GM23338 (cell line): ENCODE measurements at regions not wholly inside any gene's neighbourhood (a gene's known extent, or its start where the extent isn't known, plus 50 kb on each side); places are given as distances from the start of the nearest gene placed in this dataset.

Experiments
- ATAC-seq: fragments of 200-7000 bp; cut with Tn5 transposase; 3 replicates; pipeline ENCODE4 v1.9.1; 2020
- DNase-seq: peaks from one replicate; pipeline ENCODE4 v3.0.0-alpha.2; 2015; ENCODE audit warnings: low spot score
- H2AFZ ChIP-seq: fragments of 200-600 bp; sonication (generic); 2 replicates; pipeline ENCODE4 v1.8.0; 2016; ENCODE audit warnings: antibody characterized with exemption, mild to moderate bottlenecking, moderate library complexity
- H3F3A ChIP-seq: fragments of 200-600 bp; sonication (generic); replicated peaks from 2 replicates; pipeline ENCODE4 v1.8.0; 2017; ENCODE audit warnings: antibody characterized with exemption, mixed run types, low read depth
- H3K27ac ChIP-seq: fragments of 200-600 bp; sonication (generic); 2 replicates; pipeline ENCODE4 v1.6.1; 2016; ENCODE audit warnings: low read depth
- H3K27me3 ChIP-seq: fragments of 200-600 bp; sonication (generic); 2 replicates; pipeline ENCODE4 v1.8.0; 2016; ENCODE audit warnings: mild to moderate bottlenecking, mixed run types, moderate library complexity; ENCODE audit not compliant: insufficient read depth
- H3K36me3 ChIP-seq: fragments of 200-600 bp; sonication (generic); 2 replicates; pipeline ENCODE4 v1.8.0; 2016; ENCODE audit warnings: mild to moderate bottlenecking; ENCODE audit not compliant: insufficient read depth
- H3K4me1 ChIP-seq: fragments of 200-600 bp; sonication (generic); 2 replicates; pipeline ENCODE4 v1.8.0; 2016; ENCODE audit warnings: mild to moderate bottlenecking, moderate library complexity; ENCODE audit not compliant: insufficient read depth
- H3K4me2 ChIP-seq: fragments of 200-600 bp; sonication (generic); 2 replicates; pipeline ENCODE4 v1.7.1; 2017; ENCODE audit warnings: mixed run types
- H3K4me3 ChIP-seq: fragments of 200-600 bp; sonication (generic); 2 replicates; pipeline ENCODE4 v1.6.1; 2016; ENCODE audit warnings: mixed run types
- H3K79me2 ChIP-seq: fragments of 200-600 bp; sonication (generic); replicated peaks from 2 replicates; pipeline ENCODE4 v1.8.0; 2017; ENCODE audit warnings: mild to moderate bottlenecking; ENCODE audit not compliant: insufficient read depth
- H3K9me2 ChIP-seq: fragments of 200-600 bp; sonication (generic); 2 replicates; pipeline ENCODE4 v1.8.0; 2017; ENCODE audit not compliant: insufficient read depth
- H4K20me1 ChIP-seq: fragments of 200-600 bp; sonication (generic); replicated peaks from 2 replicates; pipeline ENCODE4 v1.8.0; 2017; ENCODE audit warnings: mild to moderate bottlenecking; ENCODE audit not compliant: insufficient read depth
- H3K27ac Mint-ChIP-seq: 2 replicates; pipeline ENCODE4 v1.8.0; 2020; ENCODE audit warnings: inconsistent platforms, mild to moderate bottlenecking, moderate library complexity, mixed read lengths
- H3K27me3 Mint-ChIP-seq: 3 replicates; pipeline ENCODE4 v1.8.0; 2022; ENCODE audit warnings: low read depth, mild to moderate bottlenecking, moderate library complexity, mixed read lengths, inconsistent platforms; ENCODE audit not compliant: insufficient read depth, poor library complexity
- H3K36me3 Mint-ChIP-seq: 3 replicates; pipeline ENCODE4 v1.8.0; 2021; ENCODE audit warnings: low read depth, mild to moderate bottlenecking, inconsistent platforms, moderate library complexity, mixed read lengths
- H3K4me1 Mint-ChIP-seq: 3 replicates; pipeline ENCODE4 v1.8.0; 2020; ENCODE audit warnings: mild to moderate bottlenecking, inconsistent platforms, mixed read lengths
- H3K4me3 Mint-ChIP-seq: 3 replicates; pipeline ENCODE4 v1.8.0; 2021; ENCODE audit warnings: moderate library complexity, mild to moderate bottlenecking, inconsistent platforms, mixed read lengths
- H3K9me3 Mint-ChIP-seq: 3 replicates; pipeline ENCODE4 v1.8.0; 2020; ENCODE audit warnings: moderate library complexity, mild to moderate bottlenecking, inconsistent platforms, mixed read lengths
- CREB1 ChIP-seq: fragments of 250-450 bp; sonication (Bioruptor Pico); IDR thresholded peaks from 2 replicates; pipeline ENCODE4 v1.5.0; 2020; ENCODE audit warnings: low read depth, mild to moderate bottlenecking, moderate library complexity
- ETS1 ChIP-seq: IDR thresholded peaks from 2 replicates; pipeline ENCODE4 v1.6.1; 2016; ENCODE audit warnings: antibody characterized with exemption
- EZH2phosphoT487 ChIP-seq: fragments of 200-600 bp; sonication (generic); IDR thresholded peaks from one replicate; pipeline ENCODE4 v1.8.1; 2018; ENCODE audit warnings: antibody characterized with exemption; ENCODE audit not compliant: unreplicated experiment
- JUNB ChIP-seq: IDR thresholded peaks from one replicate; pipeline ENCODE4 v1.6.1; 2016; ENCODE audit warnings: antibody characterized with exemption; ENCODE audit not compliant: unreplicated experiment
- POLR2AphosphoS5 ChIP-seq: IDR thresholded peaks from 2 replicates; pipeline ENCODE4 v1.6.1; 2016; ENCODE audit warnings: antibody characterized with exemption, low read depth
- ZNF114 ChIP-seq: fragments of 250-450 bp; sonication (Bioruptor Pico); IDR thresholded peaks from 2 replicates; pipeline ENCODE4 v1.5.0; 2020; ENCODE audit warnings: mild to moderate bottlenecking, moderate library complexity
- ZNF331 ChIP-seq: fragments of 250-450 bp; sonication (Bioruptor Pico); IDR thresholded peaks from 2 replicates; pipeline ENCODE4 v1.5.0; 2020; ENCODE audit warnings: low read depth, mild to moderate bottlenecking, moderate library complexity
- ZNF462 ChIP-seq: fragments of 250-450 bp; sonication (Bioruptor Pico); IDR thresholded peaks from 2 replicates; pipeline ENCODE4 v1.5.0; 2020; ENCODE audit warnings: mild to moderate bottlenecking, moderate library complexity

GRCh38 chr5:58255386-58255785 is 204.5 kb downstream of the PLK2 start (continued):
- TF ChIP-seq ZNF462 (CRISPR knock-in tag): no peak
- TF ChIP-seq CREB1 (CRISPR knock-in tag): no peak
- no peak for TF ChIP-seq JUNB
- no peak for TF ChIP-seq ZNF114 (CRISPR knock-in tag)
- no peak for TF ChIP-seq EZH2phosphoT487
- TF ChIP-seq ZNF331 (CRISPR knock-in tag): no peak
- no peak for TF ChIP-seq ETS1

GRCh38 chr5:58248221-58248620 is 211.7 kb downstream of the PLK2 start:
- ATAC-seq: no peak
- no peaks in the 10 kb centered on the region for H4K20me1 ChIP-seq
- no peak for TF ChIP-seq POLR2AphosphoS5
- TF ChIP-seq ZNF462 (CRISPR knock-in tag): no peak

More at GRCh38 chr5:58248221-58248620, 211.7 kb downstream of the PLK2 start:
- Mint-ChIP-seq H3K9me3 (no peaks in the 10 kb centered on the region), H3K4me1 (peaks cover 8% of the 10 kb centered on the region), H3K27me3 (peaks cover 3% of the 10 kb centered on the region), H3K36me3 (no peaks in the 10 kb centered on the region), H3K4me3 (no peak overlapping the region), H3K27ac (no peak overlapping the region)
- no peak overlapping the region for H3K27ac ChIP-seq
- H3K9me2 ChIP-seq: 0 out of 2 replicates have a peak, but pooled peaks cover 8% of the 10 kb centered on the region
- H2AFZ ChIP-seq: no peak overlapping the region
- H3K4me2 ChIP-seq: no peak overlapping the region
- H3K4me3 ChIP-seq: no peak overlapping the region
- no peaks in the 10 kb centered on the region for H3K79me2 ChIP-seq
- peaks cover 6% of the 10 kb centered on the region; the same call in 1 of the 2 replicates for H3K4me1 ChIP-seq
- DNase-seq: no peak
- no peaks in the 10 kb centered on the region for H3F3A ChIP-seq
- H3K36me3 ChIP-seq: no peaks in the 10 kb centered on the region
- H3K27me3 ChIP-seq: no peaks in the 10 kb centered on the region
